Peyer's patch (tissue), 4 donors: ENCODE measurements at regions not wholly inside any gene's neighbourhood (a gene's known extent, or its start where the extent isn't known, plus 50 kb on each side); places are given as distances from the start of the nearest gene placed in this dataset.

Experiments
- DNase-seq, 3 donors: peaks; one replicate each; pipeline ENCODE4 v3.0.0-alpha.2; 2017 to 2019
- H3K27ac ChIP-seq, 4 donors: fragments of 200-600 bp; sonication (generic); one replicate each; pipeline ENCODE4 v1.5.1; 2016 to 2019
- H3K27me3 ChIP-seq, 2 donors: fragments of 200-600 bp; sonication (generic); one replicate each; pipeline ENCODE4 v1.5.1; 2019
- H3K36me3 ChIP-seq, 3 donors: fragments of 200-600 bp; sonication (generic); one replicate each; pipeline ENCODE4 v1.5.1; 2016 to 2019
- H3K4me1 ChIP-seq, 4 donors: fragments of 200-600 bp; sonication (generic); one replicate each; pipeline ENCODE4 v1.5.1; 2016 to 2019
- H3K4me3 ChIP-seq, 4 donors: fragments of 200-600 bp; sonication (generic); 1 replicate in 3 of 4; 2 replicates in 1 of 4; pipeline ENCODE4 v1.5.1; 2016 to 2019; ENCODE audit warnings: mild to moderate bottlenecking in 1 of 4
- H3K9me3 ChIP-seq, 4 donors: fragments of 200-600 bp; sonication (generic); one replicate each; pipeline ENCODE4 v1.5.1; 2016 to 2019; ENCODE audit warnings: mild to moderate bottlenecking in 1 of 4
- CTCF ChIP-seq, 6 experiments: fragments of 450-650 bp in 4 of 6; fragments of 200-600 bp in 2 of 6; sonication (generic) in 1 of 6; IDR thresholded peaks; one replicate each; pipeline ENCODE4 v1.5.1; 2017 to 2019; ENCODE audit warnings: antibody characterized with exemption in 6 of 6, mild to moderate bottlenecking in 3 of 6, moderate library complexity in 1 of 6
- POLR2A ChIP-seq, 2 donors: fragments of 450-650 bp; IDR thresholded peaks; one replicate each; pipeline ENCODE4 v1.5.1; 2017; ENCODE audit warnings: antibody characterized with exemption in 2 of 2, mild to moderate bottlenecking in 2 of 2, moderate library complexity in 2 of 2

GRCh38 chrX:28205126-28205525, 223.9 kb upstream of the DCAF8L1 start:
- Histone ChIP-seq H3K27me3 (no peaks in the 10 kb centered on the region), H3K4me3 (no peak overlapping the region), H3K36me3 (no peaks in the 10 kb centered on the region), H3K4me1 (no peaks in the 10 kb centered on the region), H3K9me3 (no peaks in the 10 kb centered on the region), H3K27ac (no peak overlapping the region)
- DNase-seq, result no peak
- TF ChIP-seq POLR2A (IDR thresholded peaks at IDR 0.05) (no peak), CTCF (IDR thresholded peaks at IDR 0.05) (no peak)

GRCh38 chrX:28189011-28189410, 207.8 kb upstream of the DCAF8L1 start:
- H3K4me1 ChIP-seq, result no peaks in the 10 kb centered on the region
- H3K9me3 ChIP-seq, result no peaks in the 10 kb centered on the region
- H3K36me3 ChIP-seq, result no peaks in the 10 kb centered on the region
- H3K27me3 ChIP-seq, result no peaks in the 10 kb centered on the region
- H3K4me3 ChIP-seq, result no peak overlapping the region
- DNase-seq, result no peak
- no peak for TF ChIP-seq POLR2A (IDR thresholded peaks at IDR 0.05)
- TF ChIP-seq CTCF (IDR thresholded peaks at IDR 0.05), result no peak
- H3K27ac ChIP-seq, result no peak overlapping the region

GRCh38 chrX:28188526-28188925, 207.3 kb upstream of the DCAF8L1 start:
- no peaks in the 10 kb centered on the region for H3K9me3 ChIP-seq
- no peaks in the 10 kb centered on the region for H3K36me3 ChIP-seq
- H3K27me3 ChIP-seq, result no peaks in the 10 kb centered on the region
- no peak overlapping the region for H3K4me3 ChIP-seq
- DNase-seq, result no peak
- no peak overlapping the region for H3K27ac ChIP-seq
- H3K4me1 ChIP-seq, result no peaks in the 10 kb centered on the region
- no peak for TF ChIP-seq CTCF (IDR thresholded peaks at IDR 0.05)
- no peak for TF ChIP-seq POLR2A (IDR thresholded peaks at IDR 0.05)

- no peaks in the 10 kb centered on the region for H3K4me1 ChIP-seq
- no peak overlapping the region for H3K4me3 ChIP-seq
- H3K27ac ChIP-seq, result no peak overlapping the region
- no peaks in the 10 kb centered on the region for H3K36me3 ChIP-seq
- TF ChIP-seq POLR2A (IDR thresholded peaks at IDR 0.05) (no peak), CTCF (IDR thresholded peaks at IDR 0.05) (no peak)
- DNase-seq, result no peak
- H3K27me3 ChIP-seq, result no peaks in the 10 kb centered on the region
- no peaks in the 10 kb centered on the region for H3K9me3 ChIP-seq
These were observed 198.8 kb upstream of the DCAF8L1 start for GRCh38 chrX:28180096-28180495.

- Histone ChIP-seq H3K4me3 (no peak overlapping the region), H3K9me3 (no peaks in the 10 kb centered on the region), H3K27ac (no peak overlapping the region), H3K27me3 (no peaks in the 10 kb centered on the region), H3K4me1 (no peaks in the 10 kb centered on the region), H3K36me3 (no peaks in the 10 kb centered on the region)
- DNase-seq, result no peak
- TF ChIP-seq POLR2A (IDR thresholded peaks at IDR 0.05) (no peak), CTCF (IDR thresholded peaks at IDR 0.05) (no peak)
These were observed 197.0 kb upstream of the DCAF8L1 start for GRCh38 chrX:28178206-28178605.

- Histone ChIP-seq H3K36me3 (no peaks in the 10 kb centered on the region), H3K4me1 (no peaks in the 10 kb centered on the region), H3K27me3 (no peaks in the 10 kb centered on the region), H3K9me3 (no peaks in the 10 kb centered on the region), H3K4me3 (no peak overlapping the region), H3K27ac (no peak overlapping the region)
- TF ChIP-seq CTCF (IDR thresholded peaks at IDR 0.05) (peak in 2 of 6 experiments; percentile 34 to 40), POLR2A (IDR thresholded peaks at IDR 0.05) (no peak)
- no peak for DNase-seq
These were observed 196.0 kb upstream of the DCAF8L1 start for GRCh38 chrX:28177202-28177601.
